GM19468 (cell line): ENCODE measurements at regions not wholly inside any gene's neighbourhood (a gene's known extent, or its start where the extent isn't known, plus 50 kb on each side); places are given as distances from the start of the nearest gene placed in this dataset.
A peak's percentile ranks its signal among the peaks of the same experiment; 100 is the strongest.

Source experiments
- ATAC-seq: cut with Tn5 transposase; IDR thresholded peaks from one replicate; pipeline ENCODE4 v1.9.1; 2021; ENCODE audit warnings: mild to moderate bottlenecking, moderate library complexity, moderate number of reproducible peaks; ENCODE audit not compliant: unreplicated experiment; ENCODE audit errors: extremely low read depth

GRCh38 chr4:104879367-104879766 is 267.3 kb upstream of the TET2 start:
- peak; percentile 54 for ATAC-seq

- no peak for ATAC-seq
Measured at GRCh38 chr4:104879854-104880253, 266.8 kb upstream of the TET2 start.

- ATAC-seq, result no peak
Measured at GRCh38 chr4:104881136-104881886, 265.4 kb upstream of the TET2 start.

GRCh38 chr4:104890598-104891275 is 255.9 kb upstream of the TET2 start:
- no peak for ATAC-seq

GRCh38 chr4:104896660-104897645 is 249.7 kb upstream of the TET2 start:
- peak; percentile 28 for ATAC-seq

- ATAC-seq, result no peak
Measured at GRCh38 chr4:104899863-104900262, 246.8 kb upstream of the TET2 start.

- ATAC-seq, result no peak
Measured at GRCh38 chr4:104901438-104901837, 245.2 kb upstream of the TET2 start.

GRCh38 chr4:104901961-104902605 is 244.6 kb upstream of the TET2 start:
- no peak for ATAC-seq

- ATAC-seq, result no peak
Measured at GRCh38 chr4:104905065-104905464, 241.6 kb upstream of the TET2 start.

- no peak for ATAC-seq
Measured at GRCh38 chr4:104905546-104905945, 241.1 kb upstream of the TET2 start.

GRCh38 chr4:104906276-104906675 is 240.4 kb upstream of the TET2 start:
- ATAC-seq, result no peak

- ATAC-seq, result no peak
Measured at GRCh38 chr4:104907074-104907649, 239.5 kb upstream of the TET2 start.

GRCh38 chr4:104907991-104908390 is 238.7 kb upstream of the TET2 start:
- ATAC-seq, result no peak

- ATAC-seq, result no peak
Measured at GRCh38 chr4:104909376-104909775, 237.3 kb upstream of the TET2 start.

GRCh38 chr4:104912518-104912917 is 234.2 kb upstream of the TET2 start:
- no peak for ATAC-seq

- ATAC-seq, result no peak
Measured at GRCh38 chr4:104915373-104915772, 231.3 kb upstream of the TET2 start.

GRCh38 chr4:104915864-104916263 is 230.8 kb upstream of the TET2 start:
- ATAC-seq, result no peak

- ATAC-seq, result no peak
Measured at GRCh38 chr4:104919406-104919805, 227.3 kb upstream of the TET2 start.

GRCh38 chr4:104930298-104930697 is 216.4 kb upstream of the TET2 start:
- ATAC-seq, result no peak
